Stimulated activated effector memory CD8-positive, alpha-beta T cell treated with anti-CD3 and anti-CD28 coated beads, Interleukin-12 subunit alpha, Interleukin-12 subunit beta, amount 100 ng/mL, for 72 hours (primary cell): ENCODE measurements at regions not wholly inside any gene's neighbourhood (a gene's known extent, or its start where the extent isn't known, plus 50 kb on each side); places are given as distances from the start of the nearest gene placed in this dataset.
"Not testable (repeated sequence)": the region's sequence is repeated elsewhere in the genome, so short reads cannot be mapped to it uniquely, and the experiment has no call there.

ENCODE experiments used
- ATAC-seq: fragments of 150-1000 bp; cut with Tn5 transposase; 2 replicates; pipeline ENCODE4 v1.10.0; 2021
- DNase-seq, 2 donors: peaks; one replicate each; pipeline ENCODE4 v3.0.0; 2021 to 2022; ENCODE audit warnings: low spot score in 2 of 2
- H3K27ac Mint-ChIP-seq: one replicate; pipeline ENCODE4 v1.8.0; 2022; ENCODE audit warnings: mild to moderate bottlenecking, mixed read lengths
- H3K36me3 Mint-ChIP-seq: one replicate; pipeline ENCODE4 v1.8.0; 2022; ENCODE audit warnings: mild to moderate bottlenecking, mixed read lengths
- H3K4me1 Mint-ChIP-seq: one replicate; pipeline ENCODE4 v1.8.0; 2022; ENCODE audit warnings: mixed read lengths
- H3K4me3 Mint-ChIP-seq: one replicate; pipeline ENCODE4 v1.8.0; 2022; ENCODE audit warnings: mild to moderate bottlenecking, mixed read lengths
- H3K9me3 Mint-ChIP-seq: one replicate; pipeline ENCODE4 v1.8.0; 2022; ENCODE audit warnings: mixed read lengths

DNA sequence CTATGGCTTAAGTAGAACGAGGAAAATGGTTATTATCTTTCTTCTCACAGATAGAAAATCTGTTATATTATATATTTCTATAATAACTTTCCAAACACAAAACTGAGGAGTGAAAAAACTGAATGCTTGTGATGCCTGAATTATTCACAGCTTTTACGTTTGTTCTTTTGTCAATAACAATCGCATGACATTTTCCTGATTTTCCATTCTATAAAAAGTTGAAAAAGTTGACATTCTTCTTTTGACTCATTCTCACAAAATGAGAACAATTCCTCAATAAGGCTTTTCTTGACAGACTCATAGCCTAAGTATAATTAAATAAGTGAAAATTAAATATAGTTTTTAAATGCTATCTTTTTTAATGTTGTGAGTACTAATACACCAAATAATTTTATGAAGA is 288.8 kb upstream of the TGFBR2 start:
- Mint-ChIP-seq H3K9me3 (no peaks in the 10 kb centered on the region), H3K27ac (no peak overlapping the region), H3K4me1 (peaks cover 7% of the 10 kb centered on the region), H3K4me3 (no peak overlapping the region), H3K36me3 (no peaks in the 10 kb centered on the region)
- DNase-seq (no peak), ATAC-seq (no peak)

- no peak overlapping the region for H3K4me3 Mint-ChIP-seq
Measured at GRCh38 chr3:30318110-30318509, 288.3 kb upstream of the TGFBR2 start.

GRCh38 chr3:30319713-30320112 is 286.7 kb upstream of the TGFBR2 start:
- Mint-ChIP-seq H3K27ac (peak overlapping the region; percentile 56), H3K4me3 (no peak overlapping the region), H3K36me3 (no peaks in the 10 kb centered on the region), H3K9me3 (peaks cover 6% of the 10 kb centered on the region), H3K4me1 (peaks cover 7% of the 10 kb centered on the region)
- DNase-seq (peak in 1 of 2 donors; percentile 5), ATAC-seq (peak; percentile 94)

More at GRCh38 chr3:30318110-30318509, 288.3 kb upstream of the TGFBR2 start:
- peaks cover 7% of the 10 kb centered on the region for H3K4me1 Mint-ChIP-seq
- no peak overlapping the region for H3K27ac Mint-ChIP-seq
- peaks cover 2% of the 10 kb centered on the region for H3K9me3 Mint-ChIP-seq
- DNase-seq (no peak), ATAC-seq (no peak)
- H3K36me3 Mint-ChIP-seq: no peaks in the 10 kb centered on the region

GRCh38 chr3:30320392-30320791 is 286.0 kb upstream of the TGFBR2 start:
- Mint-ChIP-seq H3K27ac (peak overlapping the region; percentile 56), H3K4me3 (no peak overlapping the region), H3K36me3 (no peaks in the 10 kb centered on the region), H3K9me3 (peaks cover 6% of the 10 kb centered on the region), H3K4me1 (peaks cover 7% of the 10 kb centered on the region)
- DNase-seq (no peak), ATAC-seq (no peak)

DNA sequence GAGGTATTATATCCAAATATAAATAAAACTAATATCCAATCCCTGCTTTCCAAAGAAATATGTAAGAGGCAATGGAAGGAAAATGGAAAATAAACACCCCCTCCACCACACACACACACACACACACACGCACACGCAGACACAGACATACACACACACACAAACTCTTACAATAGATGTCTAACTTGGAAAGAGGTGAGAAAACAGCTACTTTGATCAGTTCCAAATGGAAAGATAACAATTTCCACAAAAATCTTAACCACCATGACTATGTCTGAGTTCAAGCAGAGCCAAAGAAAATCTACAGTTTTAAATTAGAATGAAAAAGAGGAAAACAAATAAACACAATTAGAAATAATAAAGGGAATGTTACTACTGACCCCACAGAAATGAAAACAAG is 285.3 kb upstream of the TGFBR2 start:
- Mint-ChIP-seq H3K4me1 (peaks cover 7% of the 10 kb centered on the region), H3K36me3 (no peaks in the 10 kb centered on the region), H3K4me3 (no peak overlapping the region), H3K27ac (no peak overlapping the region), H3K9me3 (peaks cover 6% of the 10 kb centered on the region)
- ATAC-seq: no peak
- DNase-seq: no peak

- not testable (repeated sequence) for H3K27ac Mint-ChIP-seq
Measured at GRCh38 chr3:30323649-30324048, 282.8 kb upstream of the TGFBR2 start.

GRCh38 chr3:30324587-30324986 is 281.8 kb upstream of the TGFBR2 start:
- no peak overlapping the region for H3K4me3 Mint-ChIP-seq
- peaks cover 6% of the 10 kb centered on the region for H3K9me3 Mint-ChIP-seq
- no peaks in the 10 kb centered on the region for H3K36me3 Mint-ChIP-seq
- no peak for DNase-seq
- H3K27ac Mint-ChIP-seq: no peak overlapping the region
- H3K4me1 Mint-ChIP-seq: peaks cover 4% of the 10 kb centered on the region
- no peak for ATAC-seq

More at GRCh38 chr3:30323649-30324048, 282.8 kb upstream of the TGFBR2 start:
- not testable (repeated sequence) for H3K36me3 Mint-ChIP-seq, H3K9me3 Mint-ChIP-seq, ATAC-seq, H3K4me1 Mint-ChIP-seq, H3K4me3 Mint-ChIP-seq, DNase-seq

DNA sequence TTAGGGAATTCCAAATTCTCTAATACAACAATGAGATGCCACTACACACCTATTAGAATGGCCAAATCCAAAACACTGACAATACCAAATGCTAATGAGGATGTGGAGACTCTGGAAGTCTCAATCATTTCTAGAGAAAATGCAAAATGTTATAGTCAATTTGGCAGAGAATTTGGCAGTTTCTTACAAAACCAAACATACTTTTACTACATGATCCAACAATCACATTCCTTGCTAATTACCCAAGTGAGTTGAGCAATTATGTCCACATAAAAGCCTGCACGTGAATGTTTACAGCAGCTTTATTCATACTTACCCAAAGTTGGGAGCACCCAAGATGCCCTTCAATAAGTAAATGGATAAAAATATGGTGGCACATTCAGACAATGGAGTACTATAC is 278.4 kb upstream of the TGFBR2 start:
- H3K4me3 Mint-ChIP-seq, ATAC-seq, H3K4me1 Mint-ChIP-seq, H3K27ac Mint-ChIP-seq, DNase-seq, H3K9me3 Mint-ChIP-seq, H3K36me3 Mint-ChIP-seq: not testable (repeated sequence)

GRCh38 chr3:30328935-30329334 is 277.5 kb upstream of the TGFBR2 start:
- H3K36me3 Mint-ChIP-seq, DNase-seq, ATAC-seq, H3K9me3 Mint-ChIP-seq, H3K4me1 Mint-ChIP-seq, H3K4me3 Mint-ChIP-seq, H3K27ac Mint-ChIP-seq: not testable (repeated sequence)

DNA sequence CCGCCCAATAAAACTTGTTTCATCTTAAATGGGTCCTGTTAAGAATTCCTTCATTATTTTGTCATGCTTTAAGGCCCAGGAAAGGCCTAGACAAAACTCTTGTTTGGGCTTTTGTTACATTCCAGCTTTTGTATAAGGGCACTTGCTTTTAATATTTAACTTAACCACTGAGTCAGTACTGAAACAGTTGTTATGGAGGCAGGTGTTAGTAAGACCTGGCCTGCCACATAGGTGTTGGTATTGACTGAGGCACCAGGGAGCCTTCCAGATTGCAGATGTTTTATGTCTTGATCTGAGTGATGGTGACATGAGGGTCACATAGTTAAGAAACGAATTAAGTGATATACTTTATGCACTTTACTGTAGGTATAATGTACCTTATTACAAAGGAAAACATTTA is 274.9 kb upstream of the TGFBR2 start:
- H3K27ac Mint-ChIP-seq: no peak overlapping the region
- DNase-seq: no peak
- H3K36me3 Mint-ChIP-seq: no peaks in the 10 kb centered on the region
- ATAC-seq: no peak
- no peak overlapping the region for H3K4me3 Mint-ChIP-seq
- no peaks in the 10 kb centered on the region for H3K9me3 Mint-ChIP-seq
- peaks cover 5% of the 10 kb centered on the region for H3K4me1 Mint-ChIP-seq

DNA sequence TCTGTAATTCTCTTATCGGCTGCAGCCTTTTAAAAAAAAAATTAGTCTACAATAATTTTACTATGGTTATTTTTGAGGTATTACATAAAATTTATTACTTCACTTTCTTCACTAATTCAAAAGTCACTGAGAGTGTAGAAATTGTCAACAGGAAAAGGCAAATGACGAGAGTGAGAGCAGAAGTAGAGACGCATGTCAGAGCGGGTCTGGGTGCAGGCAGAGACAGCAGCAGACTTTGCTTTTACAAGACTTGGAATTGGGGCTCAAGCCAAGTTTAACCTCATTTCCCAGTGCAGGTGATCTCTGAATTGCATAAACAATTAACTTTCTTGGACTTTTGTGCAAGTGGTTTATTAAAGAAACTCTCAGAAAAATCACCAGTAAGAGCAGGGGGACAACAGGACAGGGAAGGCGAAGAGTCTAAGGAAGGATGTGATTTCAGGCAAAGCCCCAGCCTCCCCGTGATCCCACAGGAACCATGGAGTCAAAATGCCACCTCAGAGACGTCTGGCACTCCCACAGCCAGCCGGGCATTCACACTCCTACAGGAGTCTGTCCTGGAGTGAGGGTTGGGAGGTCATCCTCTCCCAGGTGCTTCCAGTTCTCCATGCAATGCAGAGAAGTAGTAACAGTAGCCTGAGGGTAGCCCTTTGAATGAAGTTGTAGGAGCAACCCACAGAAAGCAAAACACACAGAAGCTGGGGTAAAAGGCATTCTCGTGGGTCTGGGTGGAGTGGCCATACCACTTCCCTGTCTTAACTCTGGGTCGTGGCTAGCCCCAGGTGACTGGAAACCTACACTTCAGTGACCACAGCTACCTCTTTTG is 274.0 kb upstream of the TGFBR2 start:
- Mint-ChIP-seq H3K4me1 (peaks cover 5% of the 10 kb centered on the region), H3K36me3 (no peaks in the 10 kb centered on the region), H3K27ac (no peak overlapping the region), H3K9me3 (no peaks in the 10 kb centered on the region), H3K4me3 (no peak overlapping the region)
- no peak for DNase-seq
- ATAC-seq: no peak

- no peaks in the 10 kb centered on the region for H3K36me3 Mint-ChIP-seq
- peaks cover 5% of the 10 kb centered on the region for H3K4me1 Mint-ChIP-seq
- no peak overlapping the region for H3K4me3 Mint-ChIP-seq
- H3K27ac Mint-ChIP-seq: no peak overlapping the region
- DNase-seq (no peak), ATAC-seq (no peak)
- H3K9me3 Mint-ChIP-seq: no peaks in the 10 kb centered on the region
Measured at GRCh38 chr3:30333143-30333542, 273.3 kb upstream of the TGFBR2 start.

- peaks cover 5% of the 10 kb centered on the region for H3K4me1 Mint-ChIP-seq
- H3K4me3 Mint-ChIP-seq: no peak overlapping the region
- H3K27ac Mint-ChIP-seq: no peak overlapping the region
- H3K9me3 Mint-ChIP-seq: no peaks in the 10 kb centered on the region
- DNase-seq (no peak), ATAC-seq (no peak)
- H3K36me3 Mint-ChIP-seq: no peaks in the 10 kb centered on the region
Measured at GRCh38 chr3:30333903-30334302, 272.5 kb upstream of the TGFBR2 start.

DNA sequence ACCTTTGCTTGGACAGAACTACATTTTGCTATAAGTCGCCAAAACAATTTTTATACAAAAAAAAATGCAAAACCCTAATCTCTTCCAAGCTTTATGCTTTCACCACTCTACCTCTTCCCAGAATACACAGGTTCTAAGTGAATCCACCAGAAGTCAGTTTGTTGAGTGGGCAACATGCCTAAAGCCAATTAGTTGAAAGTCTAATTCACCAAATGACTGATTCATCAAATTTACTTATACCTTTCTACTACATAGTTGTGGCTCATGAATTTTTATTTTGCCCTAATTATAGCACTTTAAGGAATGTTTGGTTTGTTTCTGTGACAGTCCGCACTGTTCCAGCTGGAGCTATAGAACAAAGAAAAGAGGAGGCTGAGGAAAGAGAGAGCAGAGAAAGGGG is 265.9 kb upstream of the TGFBR2 start:
- no peaks in the 10 kb centered on the region for H3K36me3 Mint-ChIP-seq
- H3K4me3 Mint-ChIP-seq: no peak overlapping the region
- H3K27ac Mint-ChIP-seq: no peak overlapping the region

GRCh38 chr3:30341079-30341478 is 265.3 kb upstream of the TGFBR2 start:
- Mint-ChIP-seq H3K4me3 (no peak overlapping the region), H3K36me3 (no peaks in the 10 kb centered on the region), H3K27ac (no peak overlapping the region), H3K4me1 (peaks cover 18% of the 10 kb centered on the region), H3K9me3 (no peaks in the 10 kb centered on the region)
- DNase-seq (no peak), ATAC-seq (no peak)

More for the DNA sequence above, 265.9 kb upstream of the TGFBR2 start:
- no peaks in the 10 kb centered on the region for H3K9me3 Mint-ChIP-seq
- H3K4me1 Mint-ChIP-seq: peaks cover 13% of the 10 kb centered on the region
- DNase-seq (no peak), ATAC-seq (no peak)

DNA sequence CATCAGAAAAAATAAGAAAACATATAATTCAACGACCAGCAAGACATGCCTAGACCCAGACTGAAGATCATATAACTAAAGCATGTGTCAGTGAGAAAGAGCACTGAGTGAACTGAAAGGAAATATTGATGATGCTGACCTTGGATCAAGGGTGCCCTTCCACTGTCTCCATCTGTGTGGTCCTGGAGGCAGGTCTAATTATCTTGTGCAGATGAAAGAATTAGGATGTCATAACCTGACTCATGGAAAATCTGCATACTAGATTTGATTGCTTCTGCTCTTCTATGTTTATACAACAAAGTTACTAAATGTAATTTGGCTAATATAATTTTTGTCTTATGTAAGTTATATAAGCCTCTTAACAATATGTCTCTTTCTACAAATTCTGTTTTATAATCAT is 264.6 kb upstream of the TGFBR2 start:
- Mint-ChIP-seq H3K9me3 (no peaks in the 10 kb centered on the region), H3K36me3 (no peaks in the 10 kb centered on the region), H3K27ac (no peak overlapping the region), H3K4me3 (no peak overlapping the region), H3K4me1 (peaks cover 25% of the 10 kb centered on the region)
- ATAC-seq: peak; percentile 22
- no peak for DNase-seq
